ENCODE measurements at regions not wholly inside any gene's neighbourhood (a gene's known extent, or its start where the extent isn't known, plus 50 kb on each side); places are given as distances from the start of the nearest gene placed in this dataset.
"Not testable (repeated sequence)": the region's sequence is repeated elsewhere in the genome, so short reads cannot be mapped to it uniquely, and the experiment has no call there.

DNA sequence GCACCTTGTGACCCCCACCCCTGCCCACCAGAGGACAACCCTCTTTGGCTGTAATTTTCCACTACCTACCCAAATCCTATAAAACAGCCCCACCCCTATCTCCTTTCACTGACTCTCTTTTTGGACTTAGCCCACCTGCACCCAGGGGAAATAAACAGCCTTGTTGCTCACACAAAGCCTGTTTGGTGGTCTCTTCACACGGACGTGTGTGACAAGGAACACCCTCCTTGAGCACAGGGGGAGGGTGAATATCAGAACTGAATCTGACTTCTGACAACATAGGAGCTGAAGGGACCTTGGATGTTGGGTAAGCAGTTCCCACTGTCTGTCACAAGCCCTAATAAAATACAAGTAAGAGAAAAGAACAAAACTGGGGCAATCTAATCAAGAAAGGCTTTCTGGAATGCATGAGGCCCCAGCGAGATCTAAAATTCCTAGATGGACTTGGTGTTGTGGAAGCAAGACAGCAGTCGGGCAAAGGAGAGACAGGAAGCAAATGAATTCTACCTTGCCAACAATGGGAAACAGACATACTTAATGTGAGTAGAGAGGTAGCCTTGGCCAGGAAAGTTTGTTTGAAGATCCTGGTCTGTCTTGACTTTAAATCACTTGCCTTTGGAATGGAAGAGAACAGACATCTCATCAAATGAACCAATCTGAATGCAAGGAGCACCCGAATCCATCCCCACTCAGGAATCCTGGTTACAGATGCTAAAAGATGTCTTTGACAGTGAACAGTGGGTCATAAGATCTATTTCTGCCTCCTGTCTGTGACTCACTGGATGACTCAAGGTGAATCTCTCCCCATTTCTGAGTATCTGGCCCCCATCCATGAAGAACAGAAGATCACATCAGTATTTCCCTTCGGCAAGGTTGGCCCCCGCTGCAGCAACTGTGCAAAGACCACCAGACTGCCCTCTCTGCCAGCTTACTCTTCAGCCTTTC lies 53.3 kb downstream of the OLFML3 start:
- H3K27ac Mint-ChIP-seq = no peak overlapping the region
- no peaks in the 10 kb centered on the region for H3K36me3 Mint-ChIP-seq (ENCODE audit: low read depth)
- no peaks in the 10 kb centered on the region for H3K9me3 Mint-ChIP-seq
- DNase-seq (no peak), ATAC-seq (ENCODE audit: low read depth) (no peak)
- no peak overlapping the region for H3K4me3 Mint-ChIP-seq
- H3K27me3 Mint-ChIP-seq = peaks cover under 1% of the 10 kb centered on the region
- TF ChIP-seq, protein P1, sequence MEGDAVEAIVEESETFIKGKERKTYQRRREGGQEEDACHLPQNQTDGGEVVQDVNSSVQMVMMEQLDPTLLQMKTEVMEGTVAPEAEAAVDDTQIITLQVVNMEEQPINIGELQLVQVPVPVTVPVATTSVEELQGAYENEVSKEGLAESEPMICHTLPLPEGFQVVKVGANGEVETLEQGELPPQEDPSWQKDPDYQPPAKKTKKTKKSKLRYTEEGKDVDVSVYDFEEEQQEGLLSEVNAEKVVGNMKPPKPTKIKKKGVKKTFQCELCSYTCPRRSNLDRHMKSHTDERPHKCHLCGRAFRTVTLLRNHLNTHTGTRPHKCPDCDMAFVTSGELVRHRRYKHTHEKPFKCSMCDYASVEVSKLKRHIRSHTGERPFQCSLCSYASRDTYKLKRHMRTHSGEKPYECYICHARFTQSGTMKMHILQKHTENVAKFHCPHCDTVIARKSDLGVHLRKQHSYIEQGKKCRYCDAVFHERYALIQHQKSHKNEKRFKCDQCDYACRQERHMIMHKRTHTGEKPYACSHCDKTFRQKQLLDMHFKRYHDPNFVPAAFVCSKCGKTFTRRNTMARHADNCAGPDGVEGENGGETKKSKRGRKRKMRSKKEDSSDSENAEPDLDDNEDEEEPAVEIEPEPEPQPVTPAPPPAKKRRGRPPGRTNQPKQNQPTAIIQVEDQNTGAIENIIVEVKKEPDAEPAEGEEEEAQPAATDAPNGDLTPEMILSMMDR (IDR thresholded peaks at IDR 0.05) = no peak
- CTCF ChIA-PET = no interaction called here
- H3K4me1 Mint-ChIP-seq = no peaks in the 10 kb centered on the region
- POLR2A ChIA-PET = interaction anchor here (0.6 kb wide), 1 partner anchor 19 kb away, joined by 7 read pairs; no protein-coding TSS in a partner anchor
- intact Hi-C loops (cut with micrococcal nuclease) = no loop called here

GRCh38 chr1:114033216-114033706 lies 54.0 kb downstream of the OLFML3 start:
- H3K27ac Mint-ChIP-seq = no peak overlapping the region
- intact Hi-C loops (cut with micrococcal nuclease) = no loop called here
- H3K36me3 Mint-ChIP-seq (ENCODE audit: low read depth) = no peaks in the 10 kb centered on the region
- no peaks in the 10 kb centered on the region for H3K27me3 Mint-ChIP-seq
- ChIA-PET CTCF (no interaction called here), POLR2A (no interaction called here)
- ATAC-seq (ENCODE audit: low read depth) = no peak
- H3K4me3 Mint-ChIP-seq = no peak overlapping the region
- DNase-seq = no peak
- TF ChIP-seq, protein P1 (IDR thresholded peaks at IDR 0.05) = no peak
- H3K9me3 Mint-ChIP-seq = no peaks in the 10 kb centered on the region
- no peaks in the 10 kb centered on the region for H3K4me1 Mint-ChIP-seq

DNA sequence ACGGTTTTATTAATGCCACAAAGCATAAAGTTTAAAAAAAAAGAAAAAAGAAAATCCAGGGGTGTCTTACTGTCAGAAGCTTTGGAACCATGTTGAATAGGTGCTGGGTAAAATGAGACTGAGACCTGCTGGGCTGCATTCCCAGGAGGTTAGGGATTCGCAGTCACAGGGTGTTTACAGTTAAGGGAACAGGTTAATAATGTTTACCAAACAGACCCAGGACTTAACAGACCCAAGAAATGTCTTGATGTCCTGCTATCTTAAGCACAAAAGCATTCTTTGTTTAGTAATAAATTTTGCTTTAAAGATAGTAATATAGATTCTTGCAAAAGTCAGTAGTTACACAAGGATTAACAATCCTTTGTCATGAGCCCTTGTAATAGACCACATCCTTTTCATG lies 54.7 kb downstream of the OLFML3 start:
- no peak for ATAC-seq (ENCODE audit: low read depth)
- H3K36me3 Mint-ChIP-seq (ENCODE audit: low read depth) = no peaks in the 10 kb centered on the region
- no peaks in the 10 kb centered on the region for H3K4me1 Mint-ChIP-seq
- no peak overlapping the region for H3K4me3 Mint-ChIP-seq
- H3K9me3 Mint-ChIP-seq = no peaks in the 10 kb centered on the region
- TF ChIP-seq, protein P1 (IDR thresholded peaks at IDR 0.05) = no peak
- intact Hi-C loops (cut with micrococcal nuclease) = no loop called here
- H3K27me3 Mint-ChIP-seq = no peaks in the 10 kb centered on the region
- ChIA-PET POLR2A (no interaction called here), CTCF (no interaction called here)
- DNase-seq = no peak
- no peak overlapping the region for H3K27ac Mint-ChIP-seq

GRCh38 chr1:114034567-114035303 lies 55.5 kb downstream of the OLFML3 start:
- ChIA-PET POLR2A (interaction anchor here (0.6 kb wide), 1 partner anchor 8 kb away, joined by 3 read pairs; no protein-coding TSS in a partner anchor), CTCF (no interaction called here)
- Mint-ChIP-seq H3K27me3 (no peaks in the 10 kb centered on the region), H3K27ac (no peak overlapping the region), H3K36me3 (ENCODE audit: low read depth) (no peaks in the 10 kb centered on the region), H3K4me3 (no peak overlapping the region), H3K4me1 (no peaks in the 10 kb centered on the region), H3K9me3 (no peaks in the 10 kb centered on the region)
- ATAC-seq (ENCODE audit: low read depth) = no peak
- TF ChIP-seq, protein P1 (IDR thresholded peaks at IDR 0.05) = no peak
- no peak for DNase-seq
- intact Hi-C loops (cut with micrococcal nuclease) = no loop called here

DNA sequence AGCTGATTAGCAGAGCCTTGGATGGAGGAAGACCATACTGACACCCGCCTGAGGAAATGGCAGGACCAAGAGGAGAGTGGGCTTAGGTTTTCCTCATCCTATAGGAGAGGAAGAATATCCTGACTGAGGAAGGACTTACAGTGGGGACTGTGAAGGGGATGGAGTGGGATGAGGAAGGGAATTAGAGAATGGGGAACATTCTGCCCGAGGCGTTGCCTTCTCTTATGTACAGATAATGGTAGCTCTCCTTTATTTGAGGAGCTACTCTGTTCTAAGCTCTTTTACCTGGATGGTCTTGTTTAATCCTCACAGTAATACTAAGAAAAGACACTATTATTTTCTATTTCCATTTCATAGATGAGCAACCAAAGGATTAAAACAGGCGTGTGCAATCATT lies 56.0 kb downstream of the OLFML3 start:
- Mint-ChIP-seq H3K4me1 (no peaks in the 10 kb centered on the region), H3K4me3 (no peak overlapping the region), H3K27ac (no peak overlapping the region), H3K36me3 (ENCODE audit: low read depth) (no peaks in the 10 kb centered on the region), H3K27me3 (no peaks in the 10 kb centered on the region), H3K9me3 (no peaks in the 10 kb centered on the region)
- CTCF ChIA-PET = no interaction called here
- intact Hi-C loops (cut with micrococcal nuclease) = no loop called here
- ATAC-seq (ENCODE audit: low read depth) (no peak), DNase-seq (no peak)
- TF ChIP-seq, protein P1 (IDR thresholded peaks at IDR 0.05) = no peak
- POLR2A ChIA-PET = interaction anchor here (0.6 kb wide), 1 partner anchor 8 kb away, joined by 3 read pairs; no protein-coding TSS in a partner anchor

DNA sequence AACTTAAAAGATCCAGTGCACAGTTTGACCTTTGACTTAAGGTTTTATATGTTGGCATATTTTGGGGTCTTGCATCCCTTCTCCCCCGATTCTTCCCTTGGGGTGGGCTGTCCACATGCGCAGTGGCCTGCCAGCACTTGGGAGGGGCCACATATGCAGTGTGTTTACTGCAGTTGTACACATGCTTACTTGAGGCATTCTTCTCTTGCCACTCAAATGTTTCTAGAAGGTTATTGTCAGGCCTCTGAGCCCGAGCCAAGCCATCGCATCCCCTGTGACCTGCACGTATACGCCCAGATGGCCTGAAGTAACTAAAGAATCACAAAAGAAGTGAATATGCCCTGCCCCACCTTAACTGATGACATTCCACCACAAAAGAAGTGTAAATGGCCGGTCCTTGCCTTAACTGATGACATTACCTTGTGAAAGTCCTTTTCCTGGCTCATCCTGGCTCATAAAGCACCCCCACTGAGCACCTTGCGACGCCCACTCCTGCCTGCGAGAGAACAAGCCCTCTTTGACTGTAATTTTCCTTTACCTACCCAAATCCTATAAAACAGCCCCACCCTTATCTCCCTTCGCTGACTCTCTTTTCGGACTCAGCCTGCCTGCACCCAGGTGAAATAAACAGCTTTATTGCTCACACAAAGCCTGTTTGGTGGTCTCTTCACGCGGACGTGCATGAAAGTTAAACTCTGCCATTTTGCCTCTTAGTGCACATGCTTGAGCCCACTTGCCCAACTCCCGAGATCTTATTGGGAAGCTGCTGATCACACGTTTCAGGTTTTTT lies 57.8 kb downstream of the OLFML3 start:
- H3K36me3 Mint-ChIP-seq (ENCODE audit: low read depth); POLR2A ChIA-PET; intact Hi-C loops (cut with micrococcal nuclease); H3K27me3 Mint-ChIP-seq; CTCF ChIA-PET; DNase-seq; ATAC-seq (ENCODE audit: low read depth); H3K9me3 Mint-ChIP-seq; H3K27ac Mint-ChIP-seq; H3K4me1 Mint-ChIP-seq; H3K4me3 Mint-ChIP-seq: not testable (repeated sequence)

Data from activated B cell treated with CpG ODN at 0.5 μM for 24 hours (primary cell).